Parathyroid adenoma (tissue), 2 donors: ENCODE measurements at regions not wholly inside any gene's neighbourhood (a gene's known extent, or its start where the extent isn't known, plus 50 kb on each side); places are given as distances from the start of the nearest gene placed in this dataset.

Source experiments
- H2AFZ ChIP-seq: fragments of 300-600 bp; sonication (generic); one replicate; pipeline ENCODE4 v1.7.0; 2017; ENCODE audit warnings: antibody characterized with exemption, mild to moderate bottlenecking
- H3K27ac ChIP-seq: fragments of 300-600 bp; sonication (generic); one replicate; pipeline ENCODE4 v1.7.0; 2017
- H3K27me3 ChIP-seq: fragments of 300-600 bp; sonication (generic); one replicate; pipeline ENCODE4 v1.7.0; 2017; ENCODE audit warnings: low read length; ENCODE audit not compliant: control insufficient read depth, insufficient read depth
- H3K36me3 ChIP-seq: fragments of 300-600 bp; sonication (generic); one replicate; pipeline ENCODE4 v1.7.0; 2017; ENCODE audit warnings: low read length; ENCODE audit not compliant: control insufficient read depth, insufficient read depth
- H3K4me1 ChIP-seq: fragments of 300-600 bp; sonication (generic); one replicate; pipeline ENCODE4 v1.7.0; 2017; ENCODE audit warnings: control low read depth
- H3K4me2 ChIP-seq: fragments of 300-600 bp; sonication (generic); one replicate; pipeline ENCODE4 v1.7.0; 2017; ENCODE audit warnings: low read length
- H3K4me3 ChIP-seq: fragments of 300-600 bp; sonication (generic); one replicate; pipeline ENCODE4 v1.7.0; 2017; ENCODE audit warnings: low read depth, low read length
- H3K79me2 ChIP-seq: fragments of 300-600 bp; sonication (generic); one replicate; pipeline ENCODE4 v1.7.0; 2017; ENCODE audit warnings: control low read depth
- H3K9ac ChIP-seq: fragments of 300-600 bp; sonication (generic); one replicate; pipeline ENCODE4 v1.7.0; 2017; ENCODE audit warnings: mild to moderate bottlenecking
- H3K9me3 ChIP-seq: fragments of 300-600 bp; sonication (generic); one replicate; pipeline ENCODE4 v1.7.0; 2017; ENCODE audit warnings: low read length; ENCODE audit not compliant: control insufficient read depth
- CTCF ChIP-seq: fragments of 300-600 bp; sonication (generic); IDR thresholded peaks from one replicate; pipeline ENCODE4 v1.7.0; 2017; ENCODE audit warnings: antibody characterized with exemption, mild to moderate bottlenecking
- donor health status: primary hyperparathyroidism.

DNA sequence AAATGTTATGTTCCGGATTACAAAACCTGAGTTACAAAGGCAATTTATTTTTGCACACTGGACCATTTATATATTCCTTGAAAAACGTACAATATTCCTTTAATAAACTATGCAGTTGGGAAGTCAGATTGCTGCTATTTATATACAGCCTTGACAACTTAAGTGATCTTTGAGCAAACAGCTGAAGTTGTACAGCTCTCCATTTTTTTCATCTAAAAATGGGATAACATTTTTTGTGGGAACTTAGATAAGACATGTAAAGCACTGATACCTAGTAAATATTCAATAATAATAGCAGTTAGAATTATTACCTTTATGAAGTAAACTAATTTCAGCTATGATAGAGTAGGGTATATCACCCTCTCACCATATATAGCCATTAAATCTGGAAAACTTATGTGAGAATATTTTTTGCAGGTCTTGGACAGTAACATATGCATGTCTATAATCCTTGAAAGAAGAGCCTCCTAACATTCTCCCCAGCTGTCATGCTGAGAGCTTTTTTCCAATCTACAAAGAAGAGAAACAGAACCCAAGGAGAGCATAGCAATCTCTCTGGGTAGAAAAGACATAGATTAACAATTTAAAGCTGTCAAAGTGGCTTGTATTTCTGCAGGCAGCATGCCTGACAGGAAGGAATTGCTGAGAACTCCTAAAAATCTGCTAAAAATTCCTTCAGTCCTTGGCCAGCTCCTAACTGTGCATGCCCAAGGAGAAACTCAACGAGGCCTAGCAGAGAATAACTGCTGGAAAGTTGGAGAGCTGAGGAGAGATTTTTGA lies 326.0 kb downstream of the CRPPA start:
- no peaks in the 10 kb centered on the region for H3K9me3 ChIP-seq
- no peak overlapping the region for H3K9ac ChIP-seq
- H3K4me3 ChIP-seq, result no peak overlapping the region
- H3K36me3 ChIP-seq, result no peaks in the 10 kb centered on the region
- H3K4me1 ChIP-seq, result no peaks in the 10 kb centered on the region
- H3K27me3 ChIP-seq, result no peaks in the 10 kb centered on the region
- no peak overlapping the region for H3K27ac ChIP-seq
- H2AFZ ChIP-seq, result no peak overlapping the region
- H3K4me2 ChIP-seq, result no peak overlapping the region
- no peaks in the 10 kb centered on the region for H3K79me2 ChIP-seq
- TF ChIP-seq CTCF, result no peak

- Histone ChIP-seq H3K9ac (no peak overlapping the region), H3K36me3 (no peaks in the 10 kb centered on the region), H3K79me2 (no peaks in the 10 kb centered on the region), H3K27ac (no peak overlapping the region), H3K9me3 (no peaks in the 10 kb centered on the region), H3K27me3 (no peaks in the 10 kb centered on the region), H3K4me2 (no peak overlapping the region), H3K4me1 (no peaks in the 10 kb centered on the region), H3K4me3 (no peak overlapping the region), H2AFZ (no peak overlapping the region)
- no peak for TF ChIP-seq CTCF
These were observed 326.7 kb downstream of the CRPPA start for GRCh38 chr7:16094651-16095050.

DNA sequence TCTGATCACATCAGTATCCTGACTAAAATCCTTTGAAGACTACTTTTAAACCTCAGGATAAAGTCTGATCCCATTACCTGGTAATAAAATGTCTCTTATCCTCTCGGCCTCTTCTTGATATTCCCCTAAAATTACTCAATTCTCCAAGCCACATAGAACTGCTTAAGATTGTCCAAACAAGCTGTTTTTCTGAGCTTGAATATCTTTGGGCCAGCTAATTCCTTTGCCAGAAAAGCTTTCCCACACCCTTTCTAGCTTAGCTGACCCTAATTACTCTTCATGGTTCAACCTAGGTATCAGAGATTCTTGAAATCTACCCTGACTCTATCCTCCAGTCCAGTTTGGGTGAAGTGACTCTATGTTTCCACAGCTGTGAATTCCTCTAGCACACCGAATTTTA lies 328.6 kb downstream of the CRPPA start:
- Histone ChIP-seq H3K27ac (no peak overlapping the region), H3K9me3 (no peaks in the 10 kb centered on the region), H3K4me1 (no peaks in the 10 kb centered on the region), H2AFZ (no peak overlapping the region), H3K27me3 (no peaks in the 10 kb centered on the region), H3K4me3 (no peak overlapping the region), H3K36me3 (no peaks in the 10 kb centered on the region), H3K9ac (no peak overlapping the region), H3K79me2 (no peaks in the 10 kb centered on the region), H3K4me2 (no peak overlapping the region)
- no peak for TF ChIP-seq CTCF

- no peaks in the 10 kb centered on the region for H3K79me2 ChIP-seq
- no peaks in the 10 kb centered on the region for H3K4me1 ChIP-seq
- H3K4me2 ChIP-seq, result no peak overlapping the region
- H3K9ac ChIP-seq, result no peak overlapping the region
- TF ChIP-seq CTCF, result no peak
- no peaks in the 10 kb centered on the region for H3K9me3 ChIP-seq
- H2AFZ ChIP-seq, result no peak overlapping the region
- H3K36me3 ChIP-seq, result no peaks in the 10 kb centered on the region
- no peak overlapping the region for H3K27ac ChIP-seq
- H3K27me3 ChIP-seq, result no peaks in the 10 kb centered on the region
- no peak overlapping the region for H3K4me3 ChIP-seq
These were observed 329.5 kb downstream of the CRPPA start for GRCh38 chr7:16091701-16092310.

- Histone ChIP-seq H3K9me3 (no peaks in the 10 kb centered on the region), H3K9ac (no peak overlapping the region), H3K4me3 (no peak overlapping the region), H3K4me2 (no peak overlapping the region), H3K27me3 (no peaks in the 10 kb centered on the region), H3K36me3 (no peaks in the 10 kb centered on the region), H3K4me1 (no peaks in the 10 kb centered on the region), H3K79me2 (no peaks in the 10 kb centered on the region), H3K27ac (no peak overlapping the region), H2AFZ (no peak overlapping the region)
- TF ChIP-seq CTCF, result no peak
These were observed 331.5 kb downstream of the CRPPA start for GRCh38 chr7:16089801-16090200.
